IMR-90 (cell line): ENCODE measurements at regions not wholly inside any gene's neighbourhood (a gene's known extent, or its start where the extent isn't known, plus 50 kb on each side); places are given as distances from the start of the nearest gene placed in this dataset.

Experiments
- ATAC-seq: fragments of 200-7000 bp; cut with Tn5 transposase; 2 replicates; pipeline ENCODE4 v1.9.1; 2020; ENCODE audit warnings: low read depth, mild to moderate bottlenecking, moderate library complexity
- BruUV-seq: library from RNA; stranded (reverse); fragments of 400-500 nt; replicated peaks from 2 replicates; lab custom pipeline; 2021; lab: Mats Ljungman, UMichigan
- CTCF ChIA-PET: fragments of 300-600 bp; formaldehyde crosslinking; extraction: SDS; loops from one replicate; lab custom pipeline; 2021; ENCODE audit warnings: antibody characterized with exemption; lab: Yijun Ruan, JAX
- POLR2A ChIA-PET: fragments of 300-600 bp; sonication (Branson Sonifier 250); formaldehyde crosslinking; loops from one replicate; lab custom pipeline; 2022; ENCODE audit warnings: antibody characterized with exemption; ENCODE audit not compliant: unreplicated experiment; lab: Charles Lee
- DNase-seq: peaks from one replicate; pipeline ENCODE4 v3.0.0; 2013
- H2AFZ ChIP-seq: replicated peaks from 2 replicates; pipeline ENCODE3; 2013; ENCODE audit warnings: low read length, mild to moderate bottlenecking; ENCODE audit not compliant: poor library complexity
- H2AK5ac ChIP-seq: 2 replicates; pipeline ENCODE4 v1.6.1; 2013; ENCODE audit warnings: low read depth, low read length, inconsistent platforms
- H2AK9ac ChIP-seq: replicated peaks from 2 replicates; pipeline ENCODE3; 2013; ENCODE audit warnings: mild to moderate bottlenecking, low read depth, low read length, moderate library complexity; ENCODE audit not compliant: poor library complexity
- H2BK120ac ChIP-seq: 2 replicates; pipeline ENCODE4 v1.6.1; 2013; ENCODE audit warnings: low read depth, low read length, inconsistent platforms
- H2BK15ac ChIP-seq: 3 replicates; pipeline ENCODE4 v1.6.1; 2013; ENCODE audit warnings: low read depth, low read length, inconsistent platforms
- H2BK20ac ChIP-seq: 2 replicates; pipeline ENCODE4 v1.6.1; 2013; ENCODE audit warnings: low read depth, mild to moderate bottlenecking, inconsistent platforms, low read length, moderate library complexity
- H2BK5ac ChIP-seq: 2 replicates; pipeline ENCODE4 v1.6.1; 2013; ENCODE audit warnings: mild to moderate bottlenecking, low read depth, low read length, inconsistent platforms; ENCODE audit not compliant: poor library complexity, severe bottlenecking
- H3K14ac ChIP-seq: replicated peaks from 2 replicates; pipeline ENCODE4 v1.6.1; 2013; ENCODE audit warnings: low read depth, low read length, inconsistent platforms
- H3K18ac ChIP-seq: 2 replicates; pipeline ENCODE4 v1.6.1; 2013; ENCODE audit warnings: low read depth, low read length, control low read depth
- H3K23ac ChIP-seq: 2 replicates; pipeline ENCODE4 v1.6.1; 2013; ENCODE audit warnings: low read depth, low read length, inconsistent platforms
- H3K27ac ChIP-seq: 2 replicates; pipeline ENCODE4 v1.5.1; 2013; ENCODE audit warnings: mild to moderate bottlenecking, control low read depth, low read length; ENCODE audit not compliant: insufficient read depth
- H3K27me3 ChIP-seq: 2 replicates; pipeline ENCODE4 v1.6.1; 2013; ENCODE audit warnings: low read length; ENCODE audit not compliant: control insufficient read depth, insufficient read depth
- H3K36me3 ChIP-seq: 2 replicates; pipeline ENCODE4 v1.6.1; 2013; ENCODE audit warnings: low read length, mixed read lengths; ENCODE audit not compliant: control insufficient read depth, insufficient read depth
- H3K4ac ChIP-seq: 2 replicates; pipeline ENCODE4 v1.6.1; 2013; ENCODE audit warnings: low read depth, low read length, inconsistent platforms
- H3K4me1 ChIP-seq: 2 replicates; pipeline ENCODE4 v1.6.1; 2013; ENCODE audit warnings: low read length, mixed read lengths; ENCODE audit not compliant: control insufficient read depth, insufficient read depth
- H3K4me2 ChIP-seq: 2 replicates; pipeline ENCODE4 v1.6.1; 2013; ENCODE audit warnings: low read depth, mild to moderate bottlenecking, control low read depth, low read length, moderate library complexity
- H3K4me3 ChIP-seq: 2 replicates; pipeline ENCODE4 v1.5.1; 2013; ENCODE audit warnings: low read depth, mild to moderate bottlenecking, control low read depth, low read length, moderate library complexity; ENCODE audit not compliant: insufficient read depth
- H3K56ac ChIP-seq: 2 replicates; pipeline ENCODE4 v1.6.1; 2013; ENCODE audit warnings: low read length, inconsistent platforms; ENCODE audit not compliant: insufficient read depth; ENCODE audit errors: extremely low read depth
- H3K79me1 ChIP-seq, 2 experiments: 2 replicates each; pipeline ENCODE4 v1.6.1; 2013; ENCODE audit warnings: low read length in 2 of 2, inconsistent platforms in 1 of 2, low read depth in 1 of 2
- H3K9ac ChIP-seq: 2 replicates; pipeline ENCODE4 v1.6.1; 2013; ENCODE audit warnings: low read depth, low read length, control low read depth
- H3K9me1 ChIP-seq: 2 replicates; pipeline ENCODE4 v1.6.1; 2013; ENCODE audit warnings: low read length, inconsistent platforms; ENCODE audit not compliant: insufficient read depth
- H3K9me3 ChIP-seq: 2 replicates; pipeline ENCODE4 v1.6.1; 2013; ENCODE audit warnings: low read length; ENCODE audit not compliant: control insufficient read depth, insufficient read depth
- H4K20me1 ChIP-seq: 2 replicates; pipeline ENCODE4 v1.6.1; 2013; ENCODE audit warnings: low read length, inconsistent platforms; ENCODE audit not compliant: insufficient read depth
- H4K5ac ChIP-seq: 2 replicates; pipeline ENCODE4 v1.6.1; 2013; ENCODE audit warnings: mild to moderate bottlenecking, low read depth, low read length, control low read depth
- H4K8ac ChIP-seq, 2 experiments: 2 replicates each; pipeline ENCODE4 v1.6.1; 2013; ENCODE audit warnings: low read depth in 2 of 2, low read length in 2 of 2, control low read depth in 1 of 2, inconsistent platforms in 1 of 2
- H4K91ac ChIP-seq: 2 replicates; pipeline ENCODE4 v1.6.1; 2013; ENCODE audit warnings: low read depth, low read length, inconsistent platforms; ENCODE audit not compliant: insufficient read depth
- CEBPB ChIP-seq: IDR thresholded peaks from 2 replicates; pipeline ENCODE4 v1.6.1; 2012; ENCODE audit warnings: low read depth, low read length, improper control_type of control experiment
- CHD1 ChIP-seq: IDR thresholded peaks from 2 replicates; pipeline ENCODE4 v1.6.1; 2012; ENCODE audit warnings: low read depth, low read length, improper control_type of control experiment
- FOS ChIP-seq: fragments of 150-350 bp; IDR thresholded peaks from 2 replicates; pipeline ENCODE4 v1.6.1; 2016; ENCODE audit warnings: low read depth, low read length
- MAFK ChIP-seq: IDR thresholded peaks from 2 replicates; pipeline ENCODE4 v1.6.1; 2012; ENCODE audit warnings: low read depth, low read length, improper control_type of control experiment
- MAZ ChIP-seq: IDR thresholded peaks from 2 replicates; pipeline ENCODE4 v1.6.1; 2012; ENCODE audit warnings: low read depth, mild to moderate bottlenecking, low read length, improper control_type of control experiment, moderate library complexity, borderline replicate concordance
- POLR2A ChIP-seq: IDR thresholded peaks from 2 replicates; pipeline ENCODE4 v1.6.1; 2012; ENCODE audit warnings: mild to moderate bottlenecking, low read depth, low read length
- RCOR1 ChIP-seq: IDR thresholded peaks from 2 replicates; pipeline ENCODE4 v1.6.1; 2012; ENCODE audit warnings: mild to moderate bottlenecking, low read length, improper control_type of control experiment; ENCODE audit not compliant: insufficient replicate concordance
- RFX5 ChIP-seq: IDR thresholded peaks from 2 replicates; pipeline ENCODE4 v1.8.0; 2012; ENCODE audit warnings: low read depth, mild to moderate bottlenecking, low read length, moderate library complexity
- SMC3 ChIP-seq: fragments of 150-350 bp; IDR thresholded peaks from 2 replicates; pipeline ENCODE4 v1.6.1; 2016; ENCODE audit warnings: low read depth, mild to moderate bottlenecking, antibody characterized with exemption, low read length, moderate library complexity
- WGBS, 2 experiments: methylation state at CpG; one replicate each; pipeline versions ENCODE4 v1.1.5 to v1.1.7; 2013; ENCODE audit warnings: missing lambda C conversion rate in 2 of 2; ENCODE audit not compliant: insufficient read length in 1 of 2; ENCODE audit errors: extremely low coverage in 2 of 2; 5-methylcytosine and 5-hydroxymethylcytosine counted together
- dilution Hi-C: fragments of 300-500 bp; cut with HindIII; formaldehyde crosslinking; loops from one replicate; pipeline ENCODE4 v1.14.3; 2018; ENCODE audit warnings: low sequenced_read_pairs; ENCODE audit not compliant: unreplicated experiment
- in situ Hi-C: fragments of 300-500 bp; cut with MboI; formaldehyde crosslinking; loops from 3 replicates; pipeline ENCODE4 v1.14.3; 2019; ENCODE audit warnings: low sequenced_read_pairs, inconsistent platforms, mixed read lengths
- intact Hi-C: fragments of 100-400 bp; cut with micrococcal nuclease; formaldehyde crosslinking; loops from 2 replicates; pipeline ENCODE4 v1.10.0; 2022
- TF ChIP-seq, protein P1 (sequence below): conservative IDR thresholded peaks from 2 replicates; pipeline ENCODE4 v1.5.1; 2012; ENCODE audit warnings: mild to moderate bottlenecking, low read depth, low read length, improper control_type of control experiment
- TF ChIP-seq, protein P2 (sequence below): fragments of 150-350 bp; IDR thresholded peaks from 2 replicates; pipeline ENCODE4 v1.6.1; 2017; ENCODE audit warnings: mild to moderate bottlenecking, antibody characterized with exemption, low read length, low read depth
- TF ChIP-seq, protein P3 (sequence below): fragments of 150-350 bp; IDR thresholded peaks from 2 replicates; pipeline ENCODE4 v1.6.1; 2016; ENCODE audit warnings: low read depth, mild to moderate bottlenecking, low read length, moderate library complexity, borderline replicate concordance

DNA sequence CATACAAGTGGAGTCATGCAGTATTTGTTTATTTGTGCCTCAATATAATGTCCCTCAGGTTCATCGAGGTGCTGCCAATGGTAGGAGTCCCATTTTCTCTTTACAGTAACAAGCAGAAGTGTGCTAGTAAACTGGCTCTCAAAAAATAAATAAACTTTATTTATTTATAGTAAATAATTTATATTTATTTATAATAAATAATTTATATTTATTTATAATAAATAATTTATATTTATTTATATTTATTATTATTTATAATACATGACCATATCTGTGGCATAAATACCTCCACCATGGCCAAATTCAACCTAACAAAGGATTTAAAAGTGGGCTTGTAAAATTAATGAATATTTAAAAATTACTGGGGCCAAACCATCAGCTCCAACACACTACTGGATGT, 464.9 kb upstream of the NWD2 start:
- no TSS peak for BruUV-seq

More for the DNA sequence above, 464.9 kb upstream of the NWD2 start:
- Histone ChIP-seq H3K79me1 (no peaks in the 10 kb centered on the region), H3K9ac (no peak overlapping the region), H3K14ac (no peak overlapping the region), H3K4me3 (no peak overlapping the region), H2AFZ (no peak overlapping the region), H3K27ac (no peak overlapping the region), H2AK9ac (no peak overlapping the region), H3K36me3 (no peaks in the 10 kb centered on the region), H2BK15ac (no peak overlapping the region), H4K91ac (no peak overlapping the region), H3K18ac (no peak overlapping the region), H3K9me3 (peaks cover 6% of the 10 kb centered on the region; the same call in 1 of the 2 replicates), H4K20me1 (no peaks in the 10 kb centered on the region), H4K5ac (no peak overlapping the region), H2BK5ac (no peak overlapping the region), H3K4me1 (no peaks in the 10 kb centered on the region), H2BK20ac (no peak overlapping the region), H3K27me3 (no peaks in the 10 kb centered on the region), H2AK5ac (no peak overlapping the region), H3K56ac (no peak overlapping the region), H4K8ac (no peak overlapping the region), H3K23ac (no peak overlapping the region), H3K4me2 (no peak overlapping the region), H2BK120ac (no peak overlapping the region), H3K4ac (no peak overlapping the region), H3K9me1 (no peaks in the 10 kb centered on the region)
- ATAC-seq (no peak), DNase-seq (no peak)
- intact Hi-C loops (no loop called here), dilution Hi-C loops (no loop called here), in situ Hi-C loops (no loop called here)
- ChIA-PET POLR2A (no interaction called here), CTCF (no interaction called here)
- no CpG with 5 or more reads among the region's 1 CpG for WGBS, 2 experiments
- TF ChIP-seq SMC3 = no peak
- TF ChIP-seq MAZ = no peak
- TF ChIP-seq, protein P1, sequence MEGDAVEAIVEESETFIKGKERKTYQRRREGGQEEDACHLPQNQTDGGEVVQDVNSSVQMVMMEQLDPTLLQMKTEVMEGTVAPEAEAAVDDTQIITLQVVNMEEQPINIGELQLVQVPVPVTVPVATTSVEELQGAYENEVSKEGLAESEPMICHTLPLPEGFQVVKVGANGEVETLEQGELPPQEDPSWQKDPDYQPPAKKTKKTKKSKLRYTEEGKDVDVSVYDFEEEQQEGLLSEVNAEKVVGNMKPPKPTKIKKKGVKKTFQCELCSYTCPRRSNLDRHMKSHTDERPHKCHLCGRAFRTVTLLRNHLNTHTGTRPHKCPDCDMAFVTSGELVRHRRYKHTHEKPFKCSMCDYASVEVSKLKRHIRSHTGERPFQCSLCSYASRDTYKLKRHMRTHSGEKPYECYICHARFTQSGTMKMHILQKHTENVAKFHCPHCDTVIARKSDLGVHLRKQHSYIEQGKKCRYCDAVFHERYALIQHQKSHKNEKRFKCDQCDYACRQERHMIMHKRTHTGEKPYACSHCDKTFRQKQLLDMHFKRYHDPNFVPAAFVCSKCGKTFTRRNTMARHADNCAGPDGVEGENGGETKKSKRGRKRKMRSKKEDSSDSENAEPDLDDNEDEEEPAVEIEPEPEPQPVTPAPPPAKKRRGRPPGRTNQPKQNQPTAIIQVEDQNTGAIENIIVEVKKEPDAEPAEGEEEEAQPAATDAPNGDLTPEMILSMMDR = no peak
- TF ChIP-seq, protein P2, sequence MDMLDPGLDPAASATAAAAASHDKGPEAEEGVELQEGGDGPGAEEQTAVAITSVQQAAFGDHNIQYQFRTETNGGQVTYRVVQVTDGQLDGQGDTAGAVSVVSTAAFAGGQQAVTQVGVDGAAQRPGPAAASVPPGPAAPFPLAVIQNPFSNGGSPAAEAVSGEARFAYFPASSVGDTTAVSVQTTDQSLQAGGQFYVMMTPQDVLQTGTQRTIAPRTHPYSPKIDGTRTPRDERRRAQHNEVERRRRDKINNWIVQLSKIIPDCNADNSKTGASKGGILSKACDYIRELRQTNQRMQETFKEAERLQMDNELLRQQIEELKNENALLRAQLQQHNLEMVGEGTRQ = no peak
- TF ChIP-seq RCOR1 = no peak
- TF ChIP-seq MAFK = no peak
- no peak for TF ChIP-seq CEBPB
- no peak for TF ChIP-seq FOS
- TF ChIP-seq POLR2A = no peak
- TF ChIP-seq, protein P3, sequence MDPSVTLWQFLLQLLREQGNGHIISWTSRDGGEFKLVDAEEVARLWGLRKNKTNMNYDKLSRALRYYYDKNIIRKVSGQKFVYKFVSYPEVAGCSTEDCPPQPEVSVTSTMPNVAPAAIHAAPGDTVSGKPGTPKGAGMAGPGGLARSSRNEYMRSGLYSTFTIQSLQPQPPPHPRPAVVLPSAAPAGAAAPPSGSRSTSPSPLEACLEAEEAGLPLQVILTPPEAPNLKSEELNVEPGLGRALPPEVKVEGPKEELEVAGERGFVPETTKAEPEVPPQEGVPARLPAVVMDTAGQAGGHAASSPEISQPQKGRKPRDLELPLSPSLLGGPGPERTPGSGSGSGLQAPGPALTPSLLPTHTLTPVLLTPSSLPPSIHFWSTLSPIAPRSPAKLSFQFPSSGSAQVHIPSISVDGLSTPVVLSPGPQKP = no peak
- no peak for TF ChIP-seq CHD1
- TF ChIP-seq RFX5 = no peak
